ENCODE measurements at regions not wholly inside any gene's neighbourhood (a gene's known extent, or its start where the extent isn't known, plus 50 kb on each side); places are given as distances from the start of the nearest gene placed in this dataset.

DNA sequence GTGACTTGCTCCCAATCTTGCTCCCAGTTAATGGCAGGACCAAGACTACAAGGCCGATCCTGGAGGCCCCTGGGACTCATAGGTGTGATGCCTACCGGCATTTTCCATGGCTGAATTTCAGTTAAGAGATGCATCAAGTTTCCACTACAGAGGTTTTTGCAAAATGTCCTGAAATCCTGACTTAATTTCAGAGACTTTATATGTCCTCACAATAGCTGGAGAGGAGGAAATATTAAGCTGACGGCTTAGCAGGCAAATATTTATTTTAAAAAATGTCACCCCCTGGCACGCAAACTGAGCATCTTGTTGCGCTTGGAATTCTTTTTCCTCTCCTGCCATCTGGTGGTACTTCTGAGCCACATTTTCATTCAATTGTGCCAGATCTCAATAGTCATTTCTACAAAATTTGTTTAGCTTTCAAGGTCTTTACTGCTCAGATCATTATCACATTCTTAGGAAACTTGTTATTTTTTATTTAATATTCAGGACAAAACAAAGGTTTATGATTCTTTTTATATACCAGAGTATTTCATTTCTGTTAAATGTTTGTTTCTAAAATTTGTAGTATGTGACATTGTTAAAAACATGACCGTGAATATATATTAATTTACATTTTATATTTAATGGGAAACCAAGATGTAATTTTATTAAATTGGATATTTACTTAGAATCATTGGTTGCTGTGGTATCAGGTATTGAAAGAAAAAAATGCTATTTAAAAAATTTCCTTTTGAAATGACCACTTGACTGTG lies 189.2 kb upstream of the THRB start:
- Histone ChIP-seq H3K9me3 (ENCODE audit: control insufficient read depth, insufficient read depth, low read length) (no peaks in the 10 kb centered on the region), H4K91ac (ENCODE audit: insufficient read depth, low read depth, low read length) (no peak overlapping the region), H3K36me3 (ENCODE audit: control insufficient read depth, insufficient read depth, low read length) (no peaks in the 10 kb centered on the region), H3K4me1 (ENCODE audit: control insufficient read depth, insufficient read depth, low read length) (peaks cover 2% of the 10 kb centered on the region; the same call in 1 of the 2 replicates), H3K56ac (ENCODE audit: extremely low read depth, insufficient read depth, low read length) (no peak overlapping the region), H2BK5ac (ENCODE audit: low read depth, low read length, poor library complexity, severe bottlenecking) (no peak overlapping the region), H2AK5ac (ENCODE audit: low read depth, low read length) (no peak overlapping the region), H3K4ac (ENCODE audit: low read depth, low read length) (no peak overlapping the region), H3K9ac (ENCODE audit: low read depth, low read length) (no peak overlapping the region), H3K27me3 (ENCODE audit: control insufficient read depth, insufficient read depth, low read length) (peaks cover 3% of the 10 kb centered on the region; the same call in 1 of the 2 replicates), H2AK9ac (replicated peaks; ENCODE audit: low read depth, low read length, poor library complexity) (no peak overlapping the region), H3K9me1 (ENCODE audit: insufficient read depth, low read length) (no peaks in the 10 kb centered on the region), H4K20me1 (ENCODE audit: insufficient read depth, low read length) (no peaks in the 10 kb centered on the region), H3K18ac (ENCODE audit: low read depth, low read length) (no peak overlapping the region), H3K79me1 (ENCODE audit: low read depth in 1 of 2, low read length in 2 of 2) (no peaks in the 10 kb centered on the region), H3K23ac (ENCODE audit: low read depth, low read length) (no peak overlapping the region), H4K8ac (ENCODE audit: low read depth in 2 of 2, low read length in 2 of 2) (no peak overlapping the region), H2BK120ac (ENCODE audit: low read depth, low read length) (no peak overlapping the region), H3K4me2 (ENCODE audit: low read depth, low read length) (peak overlapping the region; percentile 52; the same call in 1 of the 2 replicates), H2BK15ac (ENCODE audit: low read depth, low read length) (no peak overlapping the region), H2AFZ (replicated peaks; ENCODE audit: low read length, poor library complexity) (no peak overlapping the region), H2BK20ac (ENCODE audit: low read depth, low read length) (no peak overlapping the region), H4K5ac (ENCODE audit: low read depth, low read length) (no peak overlapping the region), H3K14ac (replicated peaks; ENCODE audit: low read depth, low read length) (no peak overlapping the region), H3K27ac (ENCODE audit: insufficient read depth, low read length) (no peak overlapping the region), H3K4me3 (ENCODE audit: insufficient read depth, low read depth, low read length) (no peak overlapping the region)
- no CpG with 5 or more reads among the region's 6 CpGs for WGBS, 2 experiments (ENCODE audit: extremely low coverage in 2 of 2, insufficient read length in 1 of 2)
- no TSS peak for BruUV-seq (replicated peaks)
- dilution Hi-C loops (cut with HindIII; ENCODE audit: low sequenced_read_pairs, unreplicated experiment) (no loop called here), intact Hi-C loops (cut with micrococcal nuclease) (loop anchor here (1.0 to 10.0 kb wide), 5 partner anchors 420 to 910 kb away; partner anchors contain the start of genes NKIRAS1 and RPL15), in situ Hi-C loops (cut with MboI; ENCODE audit: low sequenced_read_pairs) (loop anchor here (10.0 to 25.0 kb wide), 3 partner anchors 439 to 797 kb away; no protein-coding TSS in a partner anchor)
- DNase-seq, result peak; percentile 63
- CTCF ChIA-PET, result interaction anchor here (0.6 to 2.0 kb wide), 12 partner anchors 8 to 890 kb away, joined by 3 to 7 read pairs (median 4); no protein-coding TSS in a partner anchor
- POLR2A ChIA-PET (ENCODE audit: unreplicated experiment), result no interaction called here
- ATAC-seq (ENCODE audit: low read depth), result peak; percentile 57
- no peak for TF ChIP-seq RFX5 (IDR thresholded peaks at IDR 0.05; ENCODE audit: low read depth, low read length)
- TF ChIP-seq, protein P1, sequence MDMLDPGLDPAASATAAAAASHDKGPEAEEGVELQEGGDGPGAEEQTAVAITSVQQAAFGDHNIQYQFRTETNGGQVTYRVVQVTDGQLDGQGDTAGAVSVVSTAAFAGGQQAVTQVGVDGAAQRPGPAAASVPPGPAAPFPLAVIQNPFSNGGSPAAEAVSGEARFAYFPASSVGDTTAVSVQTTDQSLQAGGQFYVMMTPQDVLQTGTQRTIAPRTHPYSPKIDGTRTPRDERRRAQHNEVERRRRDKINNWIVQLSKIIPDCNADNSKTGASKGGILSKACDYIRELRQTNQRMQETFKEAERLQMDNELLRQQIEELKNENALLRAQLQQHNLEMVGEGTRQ (IDR thresholded peaks at IDR 0.05; ENCODE audit: low read depth, low read length), result no peak
- no peak for TF ChIP-seq RCOR1 (IDR thresholded peaks at IDR 0.05; ENCODE audit: insufficient replicate concordance, low read length)
- TF ChIP-seq FOS (IDR thresholded peaks at IDR 0.05; ENCODE audit: low read depth, low read length), result no peak
- TF ChIP-seq NFE2L2 (IDR thresholded peaks at IDR 0.05; ENCODE audit: low read depth, low read length), result no peak
- TF ChIP-seq MAZ (IDR thresholded peaks at IDR 0.05; ENCODE audit: borderline replicate concordance, low read depth, low read length), result no peak
- TF ChIP-seq CEBPB (IDR thresholded peaks at IDR 0.05; ENCODE audit: low read depth, low read length), result no peak
- no peak for TF ChIP-seq BHLHE40 (IDR thresholded peaks at IDR 0.05; ENCODE audit: low read depth, low read length)
- TF ChIP-seq, protein P2, sequence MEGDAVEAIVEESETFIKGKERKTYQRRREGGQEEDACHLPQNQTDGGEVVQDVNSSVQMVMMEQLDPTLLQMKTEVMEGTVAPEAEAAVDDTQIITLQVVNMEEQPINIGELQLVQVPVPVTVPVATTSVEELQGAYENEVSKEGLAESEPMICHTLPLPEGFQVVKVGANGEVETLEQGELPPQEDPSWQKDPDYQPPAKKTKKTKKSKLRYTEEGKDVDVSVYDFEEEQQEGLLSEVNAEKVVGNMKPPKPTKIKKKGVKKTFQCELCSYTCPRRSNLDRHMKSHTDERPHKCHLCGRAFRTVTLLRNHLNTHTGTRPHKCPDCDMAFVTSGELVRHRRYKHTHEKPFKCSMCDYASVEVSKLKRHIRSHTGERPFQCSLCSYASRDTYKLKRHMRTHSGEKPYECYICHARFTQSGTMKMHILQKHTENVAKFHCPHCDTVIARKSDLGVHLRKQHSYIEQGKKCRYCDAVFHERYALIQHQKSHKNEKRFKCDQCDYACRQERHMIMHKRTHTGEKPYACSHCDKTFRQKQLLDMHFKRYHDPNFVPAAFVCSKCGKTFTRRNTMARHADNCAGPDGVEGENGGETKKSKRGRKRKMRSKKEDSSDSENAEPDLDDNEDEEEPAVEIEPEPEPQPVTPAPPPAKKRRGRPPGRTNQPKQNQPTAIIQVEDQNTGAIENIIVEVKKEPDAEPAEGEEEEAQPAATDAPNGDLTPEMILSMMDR (conservative IDR thresholded peaks at IDR 0.05; ENCODE audit: low read depth, low read length), result peak; percentile 60
- no peak for TF ChIP-seq CHD1 (IDR thresholded peaks at IDR 0.05; ENCODE audit: low read depth, low read length)
- peak; percentile 69 for TF ChIP-seq RAD21 (IDR thresholded peaks at IDR 0.05; ENCODE audit: low read length)
- no peak for TF ChIP-seq POLR2A (IDR thresholded peaks at IDR 0.05; ENCODE audit: low read depth, low read length)
- TF ChIP-seq MAFK (IDR thresholded peaks at IDR 0.05; ENCODE audit: low read depth, low read length), result no peak
- TF ChIP-seq, protein P3, sequence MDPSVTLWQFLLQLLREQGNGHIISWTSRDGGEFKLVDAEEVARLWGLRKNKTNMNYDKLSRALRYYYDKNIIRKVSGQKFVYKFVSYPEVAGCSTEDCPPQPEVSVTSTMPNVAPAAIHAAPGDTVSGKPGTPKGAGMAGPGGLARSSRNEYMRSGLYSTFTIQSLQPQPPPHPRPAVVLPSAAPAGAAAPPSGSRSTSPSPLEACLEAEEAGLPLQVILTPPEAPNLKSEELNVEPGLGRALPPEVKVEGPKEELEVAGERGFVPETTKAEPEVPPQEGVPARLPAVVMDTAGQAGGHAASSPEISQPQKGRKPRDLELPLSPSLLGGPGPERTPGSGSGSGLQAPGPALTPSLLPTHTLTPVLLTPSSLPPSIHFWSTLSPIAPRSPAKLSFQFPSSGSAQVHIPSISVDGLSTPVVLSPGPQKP (IDR thresholded peaks at IDR 0.05; ENCODE audit: borderline replicate concordance, low read depth, low read length), result no peak
- peak; percentile 52 for TF ChIP-seq SMC3 (IDR thresholded peaks at IDR 0.05; ENCODE audit: low read depth, low read length)
